HG02943 (cell line): ENCODE measurements at regions not wholly inside any gene's neighbourhood (a gene's known extent, or its start where the extent isn't known, plus 50 kb on each side); places are given as distances from the start of the nearest gene placed in this dataset.
"Not testable (repeated sequence)": the region's sequence is repeated elsewhere in the genome, so short reads cannot be mapped to it uniquely, and the experiment has no call there.

ENCODE experiments used
- ATAC-seq: cut with Tn5 transposase; IDR thresholded peaks from one replicate; pipeline ENCODE4 v1.9.1; 2021; ENCODE audit warnings: mild to moderate bottlenecking, low read depth, moderate library complexity; ENCODE audit not compliant: unreplicated experiment

DNA sequence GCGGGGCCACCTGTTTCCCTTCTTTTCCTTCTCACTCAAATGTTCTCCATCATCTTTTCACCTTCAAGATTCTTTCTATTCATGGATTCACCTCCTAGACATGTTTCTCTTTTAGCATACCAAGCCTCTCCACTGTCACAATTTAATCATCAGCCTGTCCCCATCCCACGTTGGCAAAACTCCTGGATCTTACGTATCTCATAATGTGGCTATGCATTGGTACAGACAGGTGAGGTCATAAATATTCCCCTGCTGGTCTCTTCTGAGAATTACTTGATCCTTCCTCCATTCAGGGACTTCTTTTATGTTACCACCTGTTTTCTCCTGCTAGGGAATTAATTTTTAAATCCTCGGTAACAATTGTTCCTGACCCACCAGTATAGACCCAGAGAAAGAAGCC, 262.6 kb upstream of the NEBL start:
- ATAC-seq: no peak

DNA sequence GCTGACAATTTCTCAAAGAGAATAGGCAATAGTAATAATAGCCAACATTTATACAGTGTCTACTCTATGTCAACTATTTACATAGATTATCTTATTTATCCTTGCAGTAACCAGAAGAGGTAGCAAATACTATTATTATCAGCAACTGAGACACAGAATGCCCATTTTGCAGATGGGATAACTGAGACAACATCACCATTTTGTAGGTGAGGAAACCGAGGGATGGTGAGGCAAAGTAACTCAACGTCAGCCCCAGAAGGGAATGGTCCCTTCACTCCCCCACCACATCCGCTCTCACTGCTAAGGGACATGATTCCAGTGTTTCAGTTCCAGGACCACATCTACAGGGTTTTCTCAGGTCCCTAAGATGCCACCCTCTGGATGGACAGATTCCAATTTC, 261.2 kb upstream of the NEBL start:
- ATAC-seq: no peak

DNA sequence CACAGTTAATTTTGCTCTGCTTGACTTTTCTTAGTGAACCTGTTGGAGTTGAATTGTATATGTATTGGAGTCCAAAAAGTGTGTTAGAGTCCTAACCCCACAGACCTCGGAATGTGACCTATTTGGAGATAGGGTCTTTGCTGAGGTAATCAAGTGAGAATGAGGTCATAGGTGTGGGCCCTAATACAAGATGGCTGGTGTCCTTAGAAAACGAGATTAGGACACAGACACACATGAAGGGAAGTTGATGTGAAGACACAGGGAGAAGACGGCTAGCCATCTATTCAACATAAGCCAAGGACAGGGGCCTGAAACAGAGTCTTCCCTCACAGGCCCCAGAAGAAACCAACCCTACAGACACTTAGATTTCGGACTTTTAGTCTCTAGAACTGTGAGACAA, 260.6 kb upstream of the NEBL start:
- ATAC-seq: no peak

GRCh38 chr10:21150166-21150565, 253.1 kb upstream of the NEBL start:
- no peak for ATAC-seq

DNA sequence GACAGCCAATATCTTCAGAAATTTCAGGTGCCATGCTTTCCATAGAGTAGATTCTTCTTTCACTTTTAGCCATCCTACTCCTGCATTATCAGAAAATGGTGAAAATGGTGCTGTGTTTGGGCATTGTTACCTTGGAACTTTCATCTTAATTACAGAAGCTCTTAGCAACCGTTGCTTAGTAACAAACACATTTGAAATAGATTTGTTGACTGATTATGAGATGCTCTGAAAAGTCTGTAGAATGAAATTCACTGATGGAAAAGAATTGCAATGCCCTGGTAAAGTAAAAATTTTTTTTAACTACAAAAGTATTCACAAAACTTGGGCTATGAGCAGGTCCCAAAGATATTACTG, 249.3 kb upstream of the NEBL start:
- ATAC-seq: no peak

GRCh38 chr10:21145751-21146435, 248.8 kb upstream of the NEBL start:
- no peak for ATAC-seq

- no peak for ATAC-seq
Measured at GRCh38 chr10:21144047-21144446, 246.9 kb upstream of the NEBL start.

DNA sequence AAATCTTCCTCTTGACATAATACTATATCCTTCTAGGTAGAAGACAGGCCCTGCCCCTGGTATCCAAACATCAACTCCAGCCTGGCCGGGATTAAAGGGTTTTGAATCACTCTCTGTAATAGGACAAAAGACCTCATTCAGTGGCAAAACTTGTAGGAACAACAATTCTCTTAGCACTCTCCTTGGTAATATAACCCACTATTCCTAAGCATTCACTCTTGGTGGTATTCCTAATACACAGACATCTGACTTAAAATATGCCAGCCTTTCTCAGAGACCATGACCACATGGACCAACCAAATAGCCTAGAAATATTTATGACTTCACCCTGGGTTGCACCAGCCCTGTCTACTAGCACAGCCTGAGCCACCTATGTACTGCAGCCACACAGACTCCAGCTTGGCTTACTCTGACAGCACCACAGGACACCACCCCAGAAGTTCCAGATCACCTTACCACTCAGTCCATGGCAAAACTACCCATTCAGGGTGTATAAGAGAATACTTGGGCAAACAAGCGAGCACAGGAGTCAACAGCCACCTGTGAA, 244.9 kb upstream of the NEBL start:
- no peak for ATAC-seq

- no peak for ATAC-seq
Measured at GRCh38 chr10:21138769-21139340, 241.7 kb upstream of the NEBL start.

GRCh38 chr10:21135023-21135931, 238.2 kb upstream of the NEBL start:
- no peak for ATAC-seq

- ATAC-seq: no peak
Measured at GRCh38 chr10:21134645-21135022, 237.5 kb upstream of the NEBL start.

- ATAC-seq: no peak
Measured at GRCh38 chr10:21130683-21131442, 233.8 kb upstream of the NEBL start.

GRCh38 chr10:21130108-21130507, 233.0 kb upstream of the NEBL start:
- ATAC-seq: no peak

DNA sequence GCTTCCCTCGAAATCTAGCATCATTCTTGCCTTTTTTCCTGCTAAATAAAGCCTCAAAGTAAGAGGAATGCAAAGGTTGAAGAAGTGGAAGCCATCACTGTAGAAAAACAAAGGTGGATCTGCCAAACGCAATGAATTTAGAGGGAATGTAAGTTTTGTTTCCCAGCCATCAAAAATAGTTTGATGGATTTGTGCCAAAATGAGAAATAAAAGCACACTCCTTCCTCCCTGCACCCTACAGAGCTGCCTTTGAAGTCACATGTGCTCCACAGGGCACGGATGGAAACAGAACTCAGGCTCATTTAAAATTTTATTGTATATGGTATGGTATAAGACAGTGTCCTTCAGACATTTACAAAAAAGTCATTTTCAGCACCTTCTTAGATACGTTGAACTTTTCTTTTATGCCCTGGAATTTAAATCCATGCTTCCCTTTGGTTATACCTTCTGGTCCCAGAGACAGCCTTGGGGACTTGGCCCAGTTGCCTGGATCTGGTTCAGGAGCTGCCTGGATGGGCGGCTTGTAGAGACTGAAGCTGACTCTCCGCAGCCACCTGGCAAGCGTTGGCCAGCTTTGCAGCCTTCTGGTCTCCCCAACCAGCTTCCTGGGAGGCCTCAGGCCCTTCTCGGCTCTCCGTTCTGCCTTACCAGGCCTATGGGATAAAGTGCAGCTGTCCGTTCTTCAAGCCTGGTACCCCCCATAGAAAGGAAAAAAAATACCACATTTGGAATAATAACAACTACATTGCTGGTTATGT, 228.5 kb upstream of the NEBL start:
- ATAC-seq: no peak

DNA sequence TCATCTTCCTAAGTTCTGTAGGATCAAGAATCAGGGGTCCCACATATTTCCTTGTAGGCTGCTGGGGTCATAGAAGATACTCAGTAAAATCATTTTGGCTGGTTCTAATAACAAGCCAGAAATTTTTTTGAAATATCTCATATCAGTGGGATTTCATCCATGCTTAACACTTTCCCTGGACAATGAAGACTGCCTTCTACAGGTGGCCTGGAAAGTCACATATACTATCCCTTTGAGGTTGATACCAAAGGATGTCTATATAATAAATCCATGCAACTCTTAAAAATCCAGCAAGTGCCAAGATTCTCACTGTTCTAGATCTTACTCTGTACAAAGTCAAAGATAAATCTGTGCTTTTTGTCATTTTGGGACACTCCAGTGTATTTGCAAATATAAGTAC, 225.8 kb upstream of the NEBL start:
- no peak for ATAC-seq

DNA sequence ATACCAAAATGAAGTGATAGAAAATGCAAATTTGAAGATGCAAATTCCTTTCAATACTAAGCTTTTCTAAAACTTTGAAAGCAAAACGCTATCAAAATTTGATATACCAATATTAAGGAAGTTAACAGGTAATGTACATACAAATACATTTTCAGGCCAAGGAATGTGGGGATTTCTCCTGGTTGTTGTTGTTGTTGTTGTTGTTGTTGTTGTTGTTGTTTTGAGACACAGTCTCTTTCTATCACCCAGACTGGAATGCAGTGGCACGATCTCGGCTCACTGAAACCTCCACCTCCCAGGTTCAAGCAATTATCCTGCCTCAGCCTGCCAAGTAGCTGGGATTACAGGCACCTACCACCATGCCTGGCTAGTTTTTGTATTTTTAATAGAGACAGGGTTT, 224.7 kb upstream of the NEBL start:
- not testable (repeated sequence) for ATAC-seq

DNA sequence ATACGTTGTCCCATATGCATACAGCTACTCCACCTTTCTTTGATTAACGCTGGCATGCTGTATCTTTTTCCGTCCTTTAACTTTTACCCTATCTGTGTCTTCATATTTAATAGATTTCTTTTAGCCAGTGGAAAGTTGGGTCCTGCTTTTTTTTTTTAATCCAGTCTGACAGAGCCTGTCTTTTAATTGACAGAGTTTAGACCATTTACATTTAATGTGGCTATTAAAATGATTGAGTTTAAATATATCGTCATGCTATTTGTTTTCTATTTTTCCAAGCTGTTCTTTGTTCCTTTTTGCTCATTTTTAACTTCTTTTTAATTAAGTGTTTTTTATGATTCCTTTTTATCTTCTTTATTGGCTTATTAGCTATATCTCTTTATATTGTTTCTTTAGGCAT, 217.6 kb upstream of the NEBL start:
- no peak for ATAC-seq

DNA sequence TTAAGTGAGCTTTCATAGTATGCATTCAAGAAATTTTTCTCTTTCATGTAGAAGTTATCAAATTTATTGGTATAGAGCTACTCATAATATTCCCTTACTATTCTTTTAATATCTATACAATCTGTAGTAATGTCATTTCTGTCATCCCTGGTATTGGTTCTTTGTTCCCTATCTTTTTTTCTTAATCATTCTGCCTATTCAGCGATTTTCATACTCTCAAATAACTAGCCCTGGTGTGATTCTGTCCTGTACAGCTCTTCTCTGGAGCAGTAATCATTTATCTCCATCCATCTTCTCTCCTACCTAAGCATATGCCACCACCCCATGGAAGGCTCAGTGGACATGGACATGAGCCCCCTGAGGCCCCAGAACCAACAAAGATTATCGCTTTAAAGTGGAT, 213.2 kb upstream of the NEBL start:
- ATAC-seq: no peak

DNA sequence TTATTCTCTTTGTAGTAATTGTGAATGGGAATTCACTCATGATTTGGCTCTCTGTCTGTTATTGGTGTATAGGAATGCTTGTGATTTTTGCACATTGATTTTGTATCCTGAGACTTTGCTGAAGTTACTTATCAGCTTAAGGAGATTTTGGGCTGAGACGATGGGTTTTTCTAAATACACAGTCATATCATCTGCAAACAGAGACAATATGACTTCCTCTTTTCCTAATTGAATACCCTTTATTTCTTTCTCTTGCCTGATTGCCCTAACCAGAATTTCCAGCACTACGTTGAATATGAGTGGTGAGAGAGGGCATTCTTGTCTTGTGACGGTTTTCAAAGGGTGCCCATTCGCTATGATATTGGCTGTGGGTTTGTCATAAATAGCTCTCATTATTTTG, 209.8 kb upstream of the NEBL start:
- not testable (repeated sequence) for ATAC-seq

DNA sequence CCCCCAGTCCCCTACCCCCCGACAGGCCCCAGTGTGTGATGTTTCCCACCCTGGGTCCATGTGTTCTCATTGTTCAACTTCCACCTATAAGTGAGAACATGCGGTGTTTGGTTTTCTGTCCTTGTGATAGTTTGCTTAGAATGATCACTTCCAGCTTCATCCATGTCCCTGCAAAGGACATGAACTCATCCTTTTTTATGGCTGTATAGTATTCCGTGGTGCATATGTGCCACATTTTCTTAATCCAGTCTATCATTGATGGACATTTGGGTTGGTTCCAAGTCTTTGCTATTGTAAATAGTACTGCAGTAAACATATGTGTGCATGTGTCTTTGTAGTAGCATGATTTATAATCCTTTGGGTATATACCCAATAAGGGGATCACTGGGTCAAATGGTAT, 208.2 kb upstream of the NEBL start:
- ATAC-seq: not testable (repeated sequence)
